SU-DHL-6 (cell line): ENCODE measurements at regions not wholly inside any gene's neighbourhood (a gene's known extent, or its start where the extent isn't known, plus 50 kb on each side); places are given as distances from the start of the nearest gene placed in this dataset.

ENCODE experiments used
- H2AFZ ChIP-seq: fragments of 200-600 bp; sonication (generic); 2 replicates; pipeline ENCODE4 v1.6.1; 2014; ENCODE audit warnings: low read depth, mild to moderate bottlenecking, moderate library complexity, mixed read lengths, antibody characterized with exemption, low read length; ENCODE audit not compliant: severe bottlenecking
- H3F3A ChIP-seq: fragments of 200-600 bp; shearing (Covaris generic); 2 replicates; pipeline ENCODE4 v1.6.0; 2016; ENCODE audit warnings: antibody characterized with exemption, mild to moderate bottlenecking; ENCODE audit not compliant: insufficient read depth
- H3K27ac ChIP-seq: fragments of 200-600 bp; sonication (generic); 2 replicates; pipeline ENCODE4 v1.5.1; 2016; ENCODE audit warnings: low read depth, mild to moderate bottlenecking, low read length, moderate library complexity, mixed read lengths
- H3K27me3 ChIP-seq: fragments of 200-600 bp; sonication (generic), shearing (Covaris generic); 2 replicates; pipeline ENCODE4 v1.6.0; 2014; ENCODE audit warnings: mild to moderate bottlenecking, low read length
- H3K36me3 ChIP-seq: fragments of 200-600 bp; sonication (generic); 2 replicates; pipeline ENCODE4 v1.6.1; 2014; ENCODE audit warnings: mild to moderate bottlenecking, low read length, mixed read lengths
- H3K4me2 ChIP-seq: fragments of 300-600, 200-600 bp; shearing (Covaris generic), sonication (generic); 2 replicates; pipeline ENCODE4 v1.6.0; 2014; ENCODE audit warnings: low read length, low read depth, mild to moderate bottlenecking; ENCODE audit not compliant: poor library complexity, severe bottlenecking
- H3K4me3 ChIP-seq: fragments of 200-600 bp; sonication (generic); 2 replicates; pipeline ENCODE4 v1.5.1; 2014; ENCODE audit warnings: antibody characterized with exemption, low read length, mild to moderate bottlenecking, mixed read lengths; ENCODE audit not compliant: insufficient read depth, poor library complexity, severe bottlenecking
- H3K79me2 ChIP-seq: fragments of 200-600 bp; sonication (generic); 2 replicates; pipeline ENCODE4 v1.6.1; 2014; ENCODE audit warnings: mild to moderate bottlenecking, low read length, moderate library complexity; ENCODE audit not compliant: insufficient read depth
- H3K9ac ChIP-seq: fragments of 200-600 bp; sonication (generic); 2 replicates; pipeline ENCODE4 v1.7.0; 2014; ENCODE audit warnings: mild to moderate bottlenecking, low read length
- H3K9me2 ChIP-seq: fragments of 200-600 bp; sonication (generic); replicated peaks from 2 replicates; pipeline ENCODE4 v1.6.1; 2014; ENCODE audit warnings: low read length; ENCODE audit not compliant: insufficient read depth
- H3K9me3 ChIP-seq: fragments of 200-600 bp; sonication (generic); 2 replicates; pipeline ENCODE4 v1.6.1; 2014; ENCODE audit warnings: low read length, mixed read lengths; ENCODE audit not compliant: insufficient read depth
- H4K20me1 ChIP-seq: fragments of 200-600 bp; sonication (generic); 2 replicates; pipeline ENCODE4 v1.6.1; 2014; ENCODE audit warnings: low read depth, mild to moderate bottlenecking, antibody characterized with exemption, low read length, moderate library complexity, mixed read lengths
- CTCF ChIP-seq: fragments of 200-600 bp; sonication (generic); IDR thresholded peaks from one replicate; pipeline ENCODE4 v1.5.1; 2017; ENCODE audit warnings: antibody characterized with exemption, mild to moderate bottlenecking, low read length, moderate library complexity; ENCODE audit not compliant: insufficient read depth, poor library complexity, severe bottlenecking
- EZH2phosphoT487 ChIP-seq: fragments of 200-600 bp; sonication (generic), shearing (Covaris generic); conservative IDR thresholded peaks from 2 replicates; pipeline ENCODE4 v1.6.1; 2018; ENCODE audit warnings: mild to moderate bottlenecking, antibody characterized with exemption, low read length, moderate library complexity, mixed read lengths

- Histone ChIP-seq H3K27me3 (no peaks in the 10 kb centered on the region), H4K20me1 (no peaks in the 10 kb centered on the region), H3K27ac (no peak overlapping the region), H3K4me3 (no peak overlapping the region), H3K79me2 (no peaks in the 10 kb centered on the region), H3F3A (no peaks in the 10 kb centered on the region), H3K36me3 (no peaks in the 10 kb centered on the region), H2AFZ (no peak overlapping the region), H3K4me2 (no peak overlapping the region), H3K9me3 (no peaks in the 10 kb centered on the region), H3K9ac (no peak overlapping the region), H3K9me2 (no peaks in the 10 kb centered on the region)
- TF ChIP-seq EZH2phosphoT487 (no peak), CTCF (no peak)
Observed at GRCh38 chr2:15842758-15843666, 97.3 kb upstream of the MYCN start.

- no peak overlapping the region for H3K4me2 ChIP-seq
Observed at GRCh38 chr2:15844211-15844801, 96.0 kb upstream of the MYCN start.

GRCh38 chr2:15845294-15845693, 95.1 kb upstream of the MYCN start:
- no peaks in the 10 kb centered on the region for H3K36me3 ChIP-seq
- H3K9me3 ChIP-seq, result no peaks in the 10 kb centered on the region

More at GRCh38 chr2:15844211-15844801, 96.0 kb upstream of the MYCN start:
- Histone ChIP-seq H3K9ac (no peak overlapping the region), H3K27ac (no peak overlapping the region), H3K36me3 (no peaks in the 10 kb centered on the region), H3K9me2 (no peaks in the 10 kb centered on the region), H3K9me3 (no peaks in the 10 kb centered on the region), H3K79me2 (no peaks in the 10 kb centered on the region), H4K20me1 (no peaks in the 10 kb centered on the region), H3K4me3 (no peak overlapping the region), H3K27me3 (no peaks in the 10 kb centered on the region), H3F3A (no peaks in the 10 kb centered on the region), H2AFZ (no peak overlapping the region)
- no peak for TF ChIP-seq EZH2phosphoT487
- TF ChIP-seq CTCF, result no peak

More at GRCh38 chr2:15845294-15845693, 95.1 kb upstream of the MYCN start:
- Histone ChIP-seq H3K27me3 (no peaks in the 10 kb centered on the region), H3K9me2 (no peaks in the 10 kb centered on the region), H3K9ac (no peak overlapping the region), H3K79me2 (no peaks in the 10 kb centered on the region), H3K27ac (no peak overlapping the region), H4K20me1 (no peaks in the 10 kb centered on the region), H3F3A (no peaks in the 10 kb centered on the region), H3K4me3 (no peak overlapping the region), H3K4me2 (no peak overlapping the region), H2AFZ (no peak overlapping the region)
- no peak for TF ChIP-seq CTCF
- no peak for TF ChIP-seq EZH2phosphoT487
